ENCODE measurements at regions not wholly inside any gene's neighbourhood (a gene's known extent, or its start where the extent isn't known, plus 50 kb on each side); places are given as distances from the start of the nearest gene placed in this dataset.

DNA sequence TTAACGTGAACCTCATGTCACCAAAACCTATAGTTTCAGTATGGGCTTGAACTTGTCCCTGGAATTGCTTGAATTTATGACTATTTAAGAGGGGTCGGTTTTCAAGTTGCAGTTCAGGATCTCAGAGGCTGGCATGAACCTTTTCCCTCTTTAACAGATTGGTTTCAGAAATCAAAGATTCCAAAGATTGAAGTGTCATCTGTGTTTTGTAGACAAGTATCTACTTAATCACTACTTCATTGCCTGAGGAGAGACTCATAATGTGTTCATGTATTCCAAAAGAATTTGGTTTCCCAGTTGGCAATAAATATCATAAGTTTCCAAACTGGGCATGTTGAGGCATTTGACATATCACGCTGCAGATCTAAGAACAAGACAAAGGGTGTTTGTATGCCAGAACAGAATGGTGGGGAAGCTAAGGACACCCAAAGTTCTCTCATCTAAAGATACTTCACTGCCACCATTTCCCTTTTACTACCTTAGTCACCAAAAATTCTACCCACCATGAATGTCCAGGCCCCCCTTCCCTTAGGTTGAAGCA, 199.5 kb downstream of the NUAK1 start:
- no peak overlapping the region for H3K27ac Mint-ChIP-seq
- Histone ChIP-seq H3K36me3 (ENCODE audit: control insufficient read depth, insufficient read depth, low read length) (no peaks in the 10 kb centered on the region), H3K27me3 (ENCODE audit: control insufficient read depth, insufficient read depth, low read length) (no peaks in the 10 kb centered on the region), H3K9me3 (ENCODE audit: control insufficient read depth, insufficient read depth, low read length) (no peaks in the 10 kb centered on the region), H3K4me1 (ENCODE audit: control insufficient read depth, insufficient read depth, low read length) (peaks cover 8% of the 10 kb centered on the region), H3K4me3 (ENCODE audit: low read length) (no peak overlapping the region), H3K27ac (ENCODE audit: low read length) (no peak overlapping the region)
- ATAC-seq (no peak), DNase-seq (no peak)
- peaks cover 7 to 11% of the 10 kb centered on the region in 2 donors for H3K27me3 Mint-ChIP-seq (ENCODE audit: low read depth in 2 of 2)
- peaks cover 0 to 3% of the 10 kb centered on the region in 2 donors for H3K9me3 Mint-ChIP-seq
- H3K36me3 Mint-ChIP-seq, result no peaks in the 10 kb centered on the region
- intact Hi-C loops (cut with micrococcal nuclease), result no loop called here
- H3K4me1 Mint-ChIP-seq, result no peaks in the 10 kb centered on the region
- TF ChIP-seq, protein P1, sequence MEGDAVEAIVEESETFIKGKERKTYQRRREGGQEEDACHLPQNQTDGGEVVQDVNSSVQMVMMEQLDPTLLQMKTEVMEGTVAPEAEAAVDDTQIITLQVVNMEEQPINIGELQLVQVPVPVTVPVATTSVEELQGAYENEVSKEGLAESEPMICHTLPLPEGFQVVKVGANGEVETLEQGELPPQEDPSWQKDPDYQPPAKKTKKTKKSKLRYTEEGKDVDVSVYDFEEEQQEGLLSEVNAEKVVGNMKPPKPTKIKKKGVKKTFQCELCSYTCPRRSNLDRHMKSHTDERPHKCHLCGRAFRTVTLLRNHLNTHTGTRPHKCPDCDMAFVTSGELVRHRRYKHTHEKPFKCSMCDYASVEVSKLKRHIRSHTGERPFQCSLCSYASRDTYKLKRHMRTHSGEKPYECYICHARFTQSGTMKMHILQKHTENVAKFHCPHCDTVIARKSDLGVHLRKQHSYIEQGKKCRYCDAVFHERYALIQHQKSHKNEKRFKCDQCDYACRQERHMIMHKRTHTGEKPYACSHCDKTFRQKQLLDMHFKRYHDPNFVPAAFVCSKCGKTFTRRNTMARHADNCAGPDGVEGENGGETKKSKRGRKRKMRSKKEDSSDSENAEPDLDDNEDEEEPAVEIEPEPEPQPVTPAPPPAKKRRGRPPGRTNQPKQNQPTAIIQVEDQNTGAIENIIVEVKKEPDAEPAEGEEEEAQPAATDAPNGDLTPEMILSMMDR (IDR thresholded peaks at IDR 0.05), result no peak
- no peak overlapping the region for H3K4me3 Mint-ChIP-seq
- 83% methylated on average over 3 of the region's 3 CpGs for WGBS (ENCODE audit: insufficient coverage)

DNA sequence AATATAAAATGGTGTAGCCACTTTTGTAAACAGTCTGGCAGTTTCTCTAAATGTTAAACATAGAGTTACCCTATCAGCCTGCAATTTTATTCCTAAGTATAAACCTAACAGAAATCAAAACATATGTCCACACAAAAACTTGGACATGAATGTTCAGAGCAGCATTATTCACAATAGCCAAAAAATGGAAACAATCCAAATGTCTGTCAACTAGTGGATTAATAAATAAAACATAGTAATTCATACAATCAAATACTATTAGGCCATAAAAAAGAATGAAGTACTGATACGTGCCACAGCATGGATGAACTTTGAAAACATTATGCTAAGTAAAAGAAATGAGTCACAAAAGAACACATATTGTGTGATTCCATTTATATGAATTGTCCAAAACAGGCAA, 196.5 kb downstream of the NUAK1 start:
- Mint-ChIP-seq H3K9me3 (peaks cover 0 to 3% of the 10 kb centered on the region in 2 donors), H3K27ac (no peak overlapping the region), H3K36me3 (no peaks in the 10 kb centered on the region), H3K4me3 (no peak overlapping the region), H3K27me3 (ENCODE audit: low read depth in 2 of 2) (peaks cover 7 to 9% of the 10 kb centered on the region in 2 donors), H3K4me1 (no peaks in the 10 kb centered on the region)
- Histone ChIP-seq H3K36me3 (ENCODE audit: control insufficient read depth, insufficient read depth, low read length) (no peaks in the 10 kb centered on the region), H3K9me3 (ENCODE audit: control insufficient read depth, insufficient read depth, low read length) (no peaks in the 10 kb centered on the region), H3K27ac (ENCODE audit: low read length) (no peak overlapping the region), H3K27me3 (ENCODE audit: control insufficient read depth, insufficient read depth, low read length) (no peaks in the 10 kb centered on the region), H3K4me3 (ENCODE audit: low read length) (no peak overlapping the region), H3K4me1 (ENCODE audit: control insufficient read depth, insufficient read depth, low read length) (no peaks in the 10 kb centered on the region)
- TF ChIP-seq, protein P1 (IDR thresholded peaks at IDR 0.05), result no peak
- no CpG with 5 or more reads among the region's 1 CpG for WGBS (ENCODE audit: insufficient coverage)
- no peak for DNase-seq
- no peak for ATAC-seq
- intact Hi-C loops (cut with micrococcal nuclease), result no loop called here

DNA sequence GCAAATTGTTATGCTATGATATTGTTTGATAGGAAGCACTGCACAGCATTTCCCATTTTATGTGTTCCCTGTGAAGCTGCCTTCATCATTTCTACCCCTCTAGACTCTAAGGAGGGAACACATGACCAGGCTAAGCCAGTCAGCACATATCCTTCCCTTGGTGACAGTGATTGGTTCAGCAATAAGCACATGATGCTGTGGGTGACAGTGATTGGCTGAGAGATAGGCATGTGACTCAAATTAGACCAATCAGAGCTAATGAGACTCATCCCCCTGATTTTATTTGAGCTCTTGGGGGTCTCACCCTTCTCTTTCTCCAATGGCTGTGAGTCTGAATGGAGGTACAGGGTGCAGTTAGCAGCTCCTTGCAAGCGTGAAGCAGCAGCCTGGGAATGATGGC, 195.2 kb downstream of the NUAK1 start:
- no peak overlapping the region for H3K4me3 Mint-ChIP-seq
- Histone ChIP-seq H3K9me3 (ENCODE audit: control insufficient read depth, insufficient read depth, low read length) (no peaks in the 10 kb centered on the region), H3K27me3 (ENCODE audit: control insufficient read depth, insufficient read depth, low read length) (no peaks in the 10 kb centered on the region), H3K36me3 (ENCODE audit: control insufficient read depth, insufficient read depth, low read length) (no peaks in the 10 kb centered on the region), H3K4me1 (ENCODE audit: control insufficient read depth, insufficient read depth, low read length) (no peaks in the 10 kb centered on the region), H3K4me3 (ENCODE audit: low read length) (no peak overlapping the region), H3K27ac (ENCODE audit: low read length) (no peak overlapping the region)
- intact Hi-C loops (cut with micrococcal nuclease), result no loop called here
- no peak for DNase-seq
- no peaks in the 10 kb centered on the region for H3K36me3 Mint-ChIP-seq
- TF ChIP-seq, protein P1 (IDR thresholded peaks at IDR 0.05), result no peak
- peaks cover 7 to 8% of the 10 kb centered on the region in 2 donors for H3K27me3 Mint-ChIP-seq (ENCODE audit: low read depth in 2 of 2)
- ATAC-seq, result no peak
- H3K9me3 Mint-ChIP-seq, result peaks cover 0 to 3% of the 10 kb centered on the region in 2 donors
- no peaks in the 10 kb centered on the region for H3K4me1 Mint-ChIP-seq
- no peak overlapping the region for H3K27ac Mint-ChIP-seq
- 95% methylated on average over 1 of the region's 1 CpG for WGBS (ENCODE audit: insufficient coverage)

DNA sequence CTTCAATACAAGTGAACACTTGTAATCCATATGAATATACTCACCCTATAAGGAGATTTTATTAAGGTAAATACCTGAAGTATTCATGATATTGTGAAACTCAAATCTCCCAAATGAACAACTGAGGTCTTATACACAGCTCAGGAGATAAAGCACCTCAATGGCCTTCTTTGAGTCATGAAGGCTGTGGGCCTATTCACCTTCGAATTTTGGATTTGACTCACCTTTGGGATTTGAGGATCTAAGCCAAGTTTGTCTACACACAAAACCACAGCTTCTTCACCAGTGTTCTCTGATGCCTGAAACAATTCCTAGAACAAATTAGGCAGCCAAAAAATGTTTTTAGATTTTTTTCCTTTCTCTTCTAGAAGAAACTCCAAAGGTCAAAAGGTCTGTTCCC, 194.1 kb downstream of the NUAK1 start:
- WGBS (ENCODE audit: insufficient coverage), result 50% methylated on average over 1 of the region's 1 CpG
- Histone ChIP-seq H3K4me1 (ENCODE audit: control insufficient read depth, insufficient read depth, low read length) (no peaks in the 10 kb centered on the region), H3K27me3 (ENCODE audit: control insufficient read depth, insufficient read depth, low read length) (no peaks in the 10 kb centered on the region), H3K4me3 (ENCODE audit: low read length) (no peak overlapping the region), H3K36me3 (ENCODE audit: control insufficient read depth, insufficient read depth, low read length) (no peaks in the 10 kb centered on the region), H3K27ac (ENCODE audit: low read length) (no peak overlapping the region), H3K9me3 (ENCODE audit: control insufficient read depth, insufficient read depth, low read length) (no peaks in the 10 kb centered on the region)
- no peaks in the 10 kb centered on the region for H3K4me1 Mint-ChIP-seq
- peaks cover 0 to 5% of the 10 kb centered on the region in 2 donors for H3K9me3 Mint-ChIP-seq
- no peak for ATAC-seq
- H3K4me3 Mint-ChIP-seq, result no peak overlapping the region
- H3K27me3 Mint-ChIP-seq (ENCODE audit: low read depth in 2 of 2), result peaks cover 7 to 12% of the 10 kb centered on the region in 2 donors
- intact Hi-C loops (cut with micrococcal nuclease), result no loop called here
- TF ChIP-seq, protein P1 (IDR thresholded peaks at IDR 0.05), result no peak
- H3K36me3 Mint-ChIP-seq, result no peaks in the 10 kb centered on the region
- DNase-seq, result no peak
- H3K27ac Mint-ChIP-seq, result no peak overlapping the region

Data from natural killer cell (primary cell).